AG08395 (cell line): ENCODE measurements at regions not wholly inside any gene's neighbourhood (a gene's known extent, or its start where the extent isn't known, plus 50 kb on each side); places are given as distances from the start of the nearest gene placed in this dataset.

Experiments
- DNase-seq: peaks from one replicate; pipeline ENCODE4 v3.0.0; 2012; ENCODE audit warnings: mixed read lengths, low spot score

GRCh38 chr15:35727627-35728026, 181.7 kb upstream of the DPH6 start:
- DNase-seq: no peak

- no peak for DNase-seq
These were observed 182.4 kb upstream of the DPH6 start for GRCh38 chr15:35728219-35728940.

DNA sequence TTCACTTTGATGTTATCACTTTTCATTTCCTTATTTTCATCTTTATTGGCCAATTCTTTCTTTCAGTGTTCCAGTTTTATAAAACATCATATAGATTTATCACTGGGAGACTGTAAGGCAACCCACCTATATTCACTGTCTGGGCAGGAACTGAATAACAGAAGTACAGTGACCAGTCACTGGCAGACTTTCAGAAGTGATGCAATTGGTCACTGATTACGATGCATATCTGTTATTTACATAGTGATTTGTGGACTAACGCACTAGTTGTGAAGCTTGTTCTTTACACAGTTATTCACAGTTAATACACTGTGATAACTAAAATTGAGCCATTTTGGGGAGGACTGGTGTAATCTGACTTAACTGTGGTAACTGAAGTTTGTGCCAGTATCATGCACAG, 190.2 kb upstream of the DPH6 start:
- DNase-seq: no peak

DNA sequence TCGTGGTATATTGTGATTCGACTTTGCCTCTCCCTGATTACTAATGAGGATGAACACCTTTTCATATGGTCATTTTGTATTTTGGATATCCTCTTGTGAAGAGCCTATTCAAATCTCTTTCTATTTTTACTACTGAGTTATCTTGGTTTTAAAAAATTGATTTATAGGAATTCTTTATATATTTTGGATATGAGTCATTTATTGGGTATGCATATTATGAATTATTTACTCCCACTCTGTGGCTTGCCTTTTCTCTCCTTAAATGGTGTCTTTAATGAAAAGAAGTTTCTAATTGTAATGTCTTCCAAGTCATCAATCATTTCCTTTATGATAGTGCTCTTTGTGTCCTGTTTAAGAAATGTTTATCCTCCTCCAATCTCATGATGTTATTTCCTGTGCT, 191.5 kb upstream of the DPH6 start:
- no peak for DNase-seq

GRCh38 chr15:35738370-35738769, 192.4 kb upstream of the DPH6 start:
- DNase-seq: no peak

DNA sequence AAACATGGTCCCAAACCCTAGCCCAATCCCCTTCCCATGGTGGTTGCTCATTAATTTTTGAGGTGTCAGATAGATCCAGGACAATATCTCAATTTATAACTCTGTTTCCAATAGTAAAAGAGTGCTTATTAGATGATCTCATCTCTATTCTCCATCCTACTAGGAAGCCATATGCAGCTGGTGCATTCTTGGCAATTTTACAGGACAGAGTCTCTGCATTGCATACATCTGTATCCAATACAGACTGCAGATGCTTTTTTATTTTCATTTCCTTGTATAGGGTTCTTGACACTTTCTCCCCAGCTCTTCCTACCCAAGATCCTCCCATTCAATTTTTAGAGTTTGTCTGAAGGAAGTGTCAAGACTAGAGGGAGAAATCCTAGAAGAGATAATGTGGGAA, 194.8 kb upstream of the DPH6 start:
- DNase-seq: peak; percentile 51

- DNase-seq: no peak
These were observed 195.4 kb upstream of the DPH6 start for GRCh38 chr15:35741395-35741794.

- DNase-seq: no peak
These were observed 195.9 kb upstream of the DPH6 start for GRCh38 chr15:35741881-35742280.

DNA sequence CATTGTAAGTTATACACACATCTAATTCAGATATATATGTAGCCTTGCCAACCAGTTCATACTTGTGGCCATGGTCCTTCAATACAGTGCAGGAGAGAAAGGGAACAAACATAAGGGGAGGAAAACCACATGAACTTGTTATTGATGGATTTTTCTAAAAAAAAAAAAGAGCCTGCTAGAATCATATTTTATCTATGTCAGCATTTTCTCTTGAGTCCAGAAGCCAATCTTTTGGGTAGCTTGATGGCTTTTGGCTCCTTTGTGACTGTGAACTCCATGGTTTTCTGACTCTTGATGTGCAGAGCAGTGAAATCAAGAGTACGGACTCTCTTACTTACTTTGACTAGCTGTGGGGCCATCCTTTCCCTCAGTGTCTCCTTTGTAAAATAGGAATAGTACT, 197.4 kb upstream of the DPH6 start:
- no peak for DNase-seq

GRCh38 chr15:35746121-35746520, 200.2 kb upstream of the DPH6 start:
- DNase-seq: no peak

DNA sequence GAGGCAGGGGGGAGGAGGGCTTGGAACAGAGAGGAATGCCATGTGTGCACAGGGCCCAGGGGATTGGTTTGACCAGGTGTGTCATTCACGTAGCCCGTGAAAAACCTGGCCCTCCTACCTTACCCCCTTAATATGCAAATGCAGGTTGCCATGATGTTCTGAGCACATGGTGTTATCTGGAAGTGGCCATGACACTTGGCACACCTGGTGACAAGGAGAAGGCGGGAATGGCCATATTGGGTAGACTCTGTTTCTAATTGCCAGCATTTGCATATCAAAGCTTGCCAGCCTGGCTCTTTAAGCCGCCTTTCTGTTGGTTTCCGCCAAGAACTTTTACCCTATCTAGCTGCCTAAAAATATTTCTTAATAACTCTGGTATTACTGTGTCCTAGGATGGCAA, 202.1 kb upstream of the DPH6 start:
- DNase-seq: no peak

DNA sequence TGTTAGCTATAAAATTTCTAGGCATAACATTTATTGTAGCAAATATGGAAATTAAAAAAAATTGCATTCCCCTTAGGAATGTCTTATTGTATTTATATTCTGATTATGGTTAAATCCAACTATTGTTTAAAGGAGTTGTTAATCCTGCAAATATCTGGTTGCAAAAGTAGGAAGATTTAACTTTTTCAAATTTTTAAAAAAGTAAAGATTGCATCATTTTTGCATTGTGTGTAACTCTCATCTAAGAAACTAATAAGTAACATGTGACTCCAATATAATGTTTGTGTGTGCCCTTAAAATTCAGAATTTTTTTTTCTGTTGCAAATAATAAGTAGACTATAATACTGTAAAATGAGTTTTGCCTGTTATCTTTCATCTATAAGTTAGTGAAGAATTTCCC, 204.1 kb upstream of the DPH6 start:
- no peak for DNase-seq

DNA sequence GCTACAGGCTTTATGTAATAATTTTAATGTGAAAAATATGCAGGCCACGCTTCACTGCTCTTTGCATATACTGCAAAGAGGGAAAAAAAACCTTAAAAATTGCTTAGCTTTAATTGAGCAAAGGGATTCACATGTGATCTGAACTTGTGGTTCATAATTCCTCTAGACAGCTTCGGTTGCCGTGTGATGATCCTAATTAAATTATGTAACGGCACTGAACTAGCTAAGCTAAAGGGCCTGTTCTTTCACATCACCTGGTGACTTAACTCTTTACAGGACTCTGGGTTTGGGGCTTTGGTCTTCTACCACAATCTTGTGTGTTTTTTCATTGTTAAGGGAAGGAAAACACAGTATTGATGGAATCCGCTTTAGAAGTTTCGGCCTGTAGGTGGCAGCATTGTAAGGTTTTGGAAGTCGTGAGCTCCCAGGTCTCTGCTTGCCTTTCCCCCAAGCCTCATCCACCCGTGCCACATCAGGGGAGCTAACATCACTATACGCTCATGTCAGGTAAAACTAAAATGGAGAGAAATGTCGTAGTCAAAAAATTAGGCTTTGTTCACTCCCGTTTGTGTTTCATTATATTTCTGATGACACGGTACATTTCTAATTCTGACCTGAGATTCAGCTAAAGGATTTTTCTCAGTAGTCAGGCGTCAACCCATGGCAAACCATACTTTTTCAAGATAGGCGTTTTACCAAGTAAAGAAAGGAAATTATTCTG, 205.6 kb upstream of the DPH6 start:
- peak; percentile 65 for DNase-seq

DNA sequence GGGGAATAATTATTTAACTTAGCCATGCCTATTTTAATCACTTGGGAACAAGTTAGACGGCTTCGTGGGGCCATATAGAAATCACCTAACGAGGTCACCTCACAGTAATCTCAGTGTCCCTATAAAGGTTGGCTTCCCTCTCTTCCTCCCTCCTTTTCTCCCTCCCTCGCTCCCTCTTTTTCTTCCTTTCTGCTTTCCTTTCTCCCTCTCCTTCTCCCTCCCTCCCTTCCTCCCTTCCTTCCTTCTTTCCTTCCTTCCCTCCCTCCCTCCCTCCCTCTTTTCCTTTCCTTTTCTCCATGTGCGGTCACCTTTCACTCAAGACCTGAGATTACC, 206.1 kb upstream of the DPH6 start:
- no peak for DNase-seq

- DNase-seq: peak; percentile 60
These were observed 207.5 kb upstream of the DPH6 start for GRCh38 chr15:35753486-35753885.

- no peak for DNase-seq
These were observed 209.4 kb upstream of the DPH6 start for GRCh38 chr15:35755237-35755802.

DNA sequence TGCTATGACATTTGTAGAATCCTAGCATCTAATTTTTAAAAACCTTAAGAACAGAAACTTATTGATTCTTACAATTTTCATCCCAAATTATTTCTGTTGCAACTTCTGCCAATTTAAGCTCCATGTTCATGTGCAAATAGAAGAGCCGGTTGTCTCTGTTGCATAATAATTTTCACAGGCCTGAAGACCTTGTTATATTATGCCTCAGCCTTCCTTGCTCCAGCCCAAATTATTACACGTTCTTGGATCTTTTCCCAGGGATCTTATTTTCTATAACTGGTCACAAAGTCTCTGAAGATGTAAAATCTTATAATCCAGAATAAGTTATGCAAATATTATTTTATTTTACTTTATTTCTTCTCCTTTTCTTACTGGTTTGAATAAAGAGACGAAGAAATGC, 210.7 kb upstream of the DPH6 start:
- DNase-seq: no peak

GRCh38 chr15:35757361-35757760, 211.4 kb upstream of the DPH6 start:
- DNase-seq: no peak

GRCh38 chr15:35757765-35758164, 211.8 kb upstream of the DPH6 start:
- no peak for DNase-seq

- DNase-seq: no peak
These were observed 218.9 kb upstream of the DPH6 start for GRCh38 chr15:35764661-35765519.

DNA sequence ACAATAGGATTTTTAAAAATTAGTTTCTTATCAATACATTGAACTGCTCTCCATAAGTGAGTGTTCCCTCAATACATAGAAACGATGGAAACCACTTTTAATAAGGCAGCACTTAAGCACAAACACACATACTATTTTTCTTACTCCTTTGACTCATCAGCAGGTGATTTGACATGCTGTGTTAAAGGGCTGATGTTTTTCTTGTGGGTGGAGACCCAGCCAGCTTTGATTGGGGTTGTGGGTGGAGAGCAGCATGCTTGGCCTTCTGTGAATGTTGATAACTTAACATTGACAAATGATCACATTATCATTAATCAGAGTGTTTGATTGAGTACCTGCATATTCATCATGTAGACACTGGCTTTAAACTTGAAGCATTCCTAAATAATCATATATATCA, 223.0 kb upstream of the DPH6 start:
- no peak for DNase-seq

- DNase-seq: no peak
These were observed 223.7 kb upstream of the DPH6 start for GRCh38 chr15:35769656-35770055.
